ENCODE measurements at regions not wholly inside any gene's neighbourhood (a gene's known extent, or its start where the extent isn't known, plus 50 kb on each side); places are given as distances from the start of the nearest gene placed in this dataset.

DNA sequence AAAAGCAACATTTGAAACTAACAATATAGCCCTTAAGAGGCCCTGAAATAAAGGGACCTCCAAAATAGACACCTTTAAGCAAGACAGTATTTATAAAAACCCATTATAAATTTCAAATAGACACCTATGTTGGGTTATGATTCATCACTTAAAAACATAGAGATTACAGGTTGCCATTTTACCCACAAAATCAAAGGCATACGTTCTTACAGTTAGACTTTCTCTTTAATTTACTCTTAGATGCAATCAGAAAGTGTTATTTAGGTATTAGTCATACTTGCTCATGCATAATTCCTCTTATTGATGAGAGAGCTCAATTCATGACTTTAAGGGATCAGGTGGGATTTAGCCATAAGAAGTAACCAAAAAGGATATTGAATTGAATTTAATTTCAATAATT is 51.5 kb upstream of the TMEM200A start:
- no peak for DNase-seq

GRCh38 chr6:130313206-130313605 is 52.6 kb upstream of the TMEM200A start:
- no peak for DNase-seq

GRCh38 chr6:130309028-130309427 is 56.8 kb upstream of the TMEM200A start:
- no peak for DNase-seq

DNA sequence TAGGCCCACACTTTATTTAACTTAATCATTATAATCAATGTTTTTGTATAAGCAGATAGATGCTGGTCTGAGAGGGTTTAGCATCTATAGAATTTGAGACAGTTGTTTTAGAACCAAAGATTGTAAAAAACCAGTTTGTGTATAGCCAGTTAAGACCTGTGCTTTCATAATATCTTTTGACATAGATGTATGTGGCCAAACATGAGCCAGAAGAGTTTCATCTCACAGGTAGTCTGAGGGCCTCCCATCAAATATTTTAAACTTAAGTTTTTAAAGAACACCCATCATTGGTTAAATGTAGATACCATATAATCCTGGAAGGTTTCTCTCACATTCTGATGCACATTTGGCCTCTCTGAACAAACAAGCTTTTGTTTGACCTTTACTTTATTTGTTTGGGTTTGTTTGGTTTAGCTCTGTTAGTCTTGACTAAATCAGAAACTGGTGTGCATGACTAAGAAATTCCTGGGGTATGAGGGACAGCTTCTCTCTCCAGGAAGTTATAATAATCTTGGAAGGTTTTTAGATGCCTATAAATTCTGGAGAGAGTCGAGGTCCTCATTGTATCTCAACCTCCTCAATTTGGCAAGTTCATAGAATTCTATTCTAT is 58.0 kb upstream of the TMEM200A start:
- DNase-seq: no peak

- no peak for DNase-seq
Measured at GRCh38 chr6:130306377-130306776, 59.4 kb upstream of the TMEM200A start.

GRCh38 chr6:130303431-130303830 is 62.4 kb upstream of the TMEM200A start:
- no peak for DNase-seq

- no peak for DNase-seq
Measured at GRCh38 chr6:130298258-130298657, 67.6 kb upstream of the TMEM200A start.

- DNase-seq: no peak
Measured at GRCh38 chr6:130296854-130297253, 69.0 kb upstream of the TMEM200A start.

GRCh38 chr6:130293800-130294199 is 71.0 kb upstream of the SAMD3 start:
- peak; percentile 17 to 54 for DNase-seq

DNA sequence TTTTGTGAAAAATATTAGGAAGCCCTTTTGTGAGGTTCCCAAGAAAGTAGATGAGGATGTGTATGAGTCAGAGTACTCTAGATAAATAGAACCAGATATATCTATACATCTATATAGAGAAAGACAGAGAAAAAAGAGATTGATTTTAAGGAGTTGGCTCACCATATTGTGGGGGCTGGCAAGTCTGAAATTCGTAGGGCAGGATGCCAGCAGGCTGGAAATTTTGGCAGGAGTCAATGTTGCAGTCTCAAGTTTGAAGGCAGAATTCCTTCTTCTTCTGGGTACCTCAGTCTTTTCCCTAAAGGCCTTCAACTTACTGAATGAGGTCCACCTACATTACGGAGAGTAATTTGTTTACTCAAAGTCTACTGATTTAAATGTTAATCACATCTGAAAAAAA is 65.3 kb upstream of the SAMD3 start:
- DNase-seq: no peak

DNA sequence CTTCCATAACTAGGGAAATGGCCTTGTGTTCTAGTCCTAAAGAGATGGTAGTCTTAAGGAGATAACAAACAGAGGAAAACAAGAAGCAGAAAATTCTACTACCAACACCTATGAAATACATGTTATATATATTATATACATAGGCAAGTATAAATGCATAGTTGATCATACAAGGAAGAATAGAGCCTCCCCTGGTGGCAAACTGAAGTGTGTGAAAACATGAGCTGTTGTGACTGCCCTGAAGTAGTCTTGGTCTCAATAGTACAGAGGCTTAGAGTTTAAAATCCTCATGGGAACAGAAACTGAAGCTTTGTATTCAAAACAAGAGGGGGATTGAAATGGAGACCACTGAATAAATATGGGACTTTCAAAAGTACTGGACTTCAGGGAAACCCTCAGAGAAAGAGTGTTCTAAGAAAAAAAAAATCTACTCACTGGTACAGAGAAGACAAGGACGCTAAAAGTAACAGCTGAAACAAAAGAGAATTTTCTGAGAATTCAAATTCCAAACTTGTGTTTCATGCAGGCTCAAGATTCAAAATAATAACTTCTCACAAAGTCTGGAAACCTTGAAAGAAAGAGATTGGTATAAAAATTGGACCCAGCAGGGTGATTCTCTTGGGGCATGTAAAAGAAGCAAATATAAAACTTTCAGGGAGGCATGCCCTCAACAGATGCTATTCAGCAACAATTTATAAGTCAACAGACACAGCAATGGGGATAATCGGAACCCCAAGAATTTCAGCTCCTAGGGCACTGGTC is 59.7 kb upstream of the SAMD3 start:
- DNase-seq: peak; percentile 19 to 66

DNA sequence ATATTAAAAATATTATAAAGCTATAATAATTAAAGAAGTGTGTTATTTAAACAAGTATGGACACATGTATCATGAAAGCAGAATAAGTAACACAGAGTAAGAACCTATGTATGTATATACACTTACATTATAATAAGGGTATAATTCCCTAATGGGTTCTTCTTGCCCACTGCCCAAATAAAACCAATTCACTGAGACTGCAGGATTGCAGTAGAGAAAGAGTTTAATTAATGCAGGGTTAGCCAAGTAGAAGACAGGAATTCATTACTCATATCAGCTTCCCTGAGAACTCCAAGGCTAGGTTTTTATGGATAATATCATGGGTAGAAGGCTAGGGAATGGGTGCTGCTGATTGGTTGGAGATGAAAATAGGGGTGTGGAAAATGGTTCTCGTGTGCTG is 53.8 kb upstream of the SAMD3 start:
- no peak for DNase-seq

DNA sequence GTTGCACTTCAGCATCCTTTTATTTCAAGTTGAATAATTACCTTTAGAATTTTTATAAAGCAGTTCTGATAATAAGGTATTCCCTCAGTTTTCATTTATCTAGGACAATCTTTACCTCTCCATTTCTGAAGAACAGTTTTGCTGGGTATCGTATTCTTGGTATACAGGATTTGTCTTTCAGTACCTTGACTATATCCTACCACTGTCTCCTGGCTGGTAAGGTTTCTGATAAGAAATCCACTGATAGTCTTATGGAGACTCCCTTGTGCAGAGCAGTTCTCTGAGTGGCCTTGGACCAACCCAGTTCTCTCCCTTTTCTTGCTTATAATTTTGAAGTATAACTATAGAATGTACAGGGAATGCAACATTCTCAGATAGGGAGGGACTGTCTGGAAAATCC is 51.3 kb upstream of the SAMD3 start:
- DNase-seq: no peak

All from CD4-positive, alpha-beta T cell treated with Interleukin-1 beta for 1 hour (primary cell).